ENCODE measurements at regions not wholly inside any gene's neighbourhood (a gene's known extent, or its start where the extent isn't known, plus 50 kb on each side); places are given as distances from the start of the nearest gene placed in this dataset.

DNA sequence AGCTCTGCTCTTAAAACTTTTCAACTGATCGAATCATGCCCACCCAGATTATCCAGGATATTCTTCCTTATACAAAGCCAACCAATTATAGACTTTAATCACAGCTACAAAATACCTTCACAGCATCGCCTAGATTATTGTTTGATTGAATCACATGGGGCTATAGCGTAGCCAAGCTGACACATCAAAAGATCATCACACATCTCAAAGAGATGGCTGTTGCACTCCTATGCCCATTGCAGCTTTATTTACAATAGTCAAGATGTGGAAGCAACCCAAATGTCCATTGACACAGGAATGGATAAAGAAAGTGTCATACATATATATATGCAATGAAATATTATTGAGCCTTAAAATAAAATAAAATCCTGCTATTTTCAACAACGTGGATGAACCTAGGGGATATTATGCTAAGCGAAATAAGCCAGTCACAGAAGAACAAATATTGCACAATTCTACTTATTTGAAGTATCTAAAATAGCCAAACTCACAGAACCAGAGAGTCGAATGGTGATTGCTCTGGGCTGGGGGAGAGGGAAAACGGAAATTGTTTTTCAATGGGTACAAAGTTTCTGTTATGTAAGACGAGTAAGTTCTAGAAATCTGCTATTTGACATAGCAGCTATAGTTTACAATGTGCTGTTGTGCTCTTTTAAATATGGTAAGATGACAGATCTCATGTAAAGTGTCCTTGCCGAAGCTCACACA lies 60.9 kb upstream of the ERCC4 start (continued):
- TF ChIP-seq MZF1 (CRISPR knock-in tag; IDR thresholded peaks at IDR 0.05; ENCODE audit: borderline replicate concordance), result no peak
- TF ChIP-seq ZNF331 (CRISPR knock-in tag; IDR thresholded peaks at IDR 0.05), result 0 out of 2 replicates have a peak, but pooled peaks have one; percentile 25
- TF ChIP-seq, protein P1, sequence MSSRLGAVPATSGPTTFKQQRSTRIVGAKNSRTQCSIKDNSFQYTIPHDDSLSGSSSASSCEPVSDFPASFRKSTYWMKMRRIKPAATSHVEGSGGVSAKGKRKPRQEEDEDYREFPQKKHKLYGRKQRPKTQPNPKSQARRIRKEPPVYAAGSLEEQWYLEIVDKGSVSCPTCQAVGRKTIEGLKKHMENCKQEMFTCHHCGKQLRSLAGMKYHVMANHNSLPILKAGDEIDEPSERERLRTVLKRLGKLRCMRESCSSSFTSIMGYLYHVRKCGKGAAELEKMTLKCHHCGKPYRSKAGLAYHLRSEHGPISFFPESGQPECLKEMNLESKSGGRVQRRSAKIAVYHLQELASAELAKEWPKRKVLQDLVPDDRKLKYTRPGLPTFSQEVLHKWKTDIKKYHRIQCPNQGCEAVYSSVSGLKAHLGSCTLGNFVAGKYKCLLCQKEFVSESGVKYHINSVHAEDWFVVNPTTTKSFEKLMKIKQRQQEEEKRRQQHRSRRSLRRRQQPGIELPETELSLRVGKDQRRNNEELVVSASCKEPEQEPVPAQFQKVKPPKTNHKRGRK (CRISPR knock-in tag; IDR thresholded peaks at IDR 0.05), result no peak
- no peak for TF ChIP-seq ZNF329 (CRISPR knock-in tag; IDR thresholded peaks at IDR 0.05; ENCODE audit: low read depth)
- TF ChIP-seq STAT5B (CRISPR knock-in tag; IDR thresholded peaks at IDR 0.05), result no peak
- TF ChIP-seq, protein P2, sequence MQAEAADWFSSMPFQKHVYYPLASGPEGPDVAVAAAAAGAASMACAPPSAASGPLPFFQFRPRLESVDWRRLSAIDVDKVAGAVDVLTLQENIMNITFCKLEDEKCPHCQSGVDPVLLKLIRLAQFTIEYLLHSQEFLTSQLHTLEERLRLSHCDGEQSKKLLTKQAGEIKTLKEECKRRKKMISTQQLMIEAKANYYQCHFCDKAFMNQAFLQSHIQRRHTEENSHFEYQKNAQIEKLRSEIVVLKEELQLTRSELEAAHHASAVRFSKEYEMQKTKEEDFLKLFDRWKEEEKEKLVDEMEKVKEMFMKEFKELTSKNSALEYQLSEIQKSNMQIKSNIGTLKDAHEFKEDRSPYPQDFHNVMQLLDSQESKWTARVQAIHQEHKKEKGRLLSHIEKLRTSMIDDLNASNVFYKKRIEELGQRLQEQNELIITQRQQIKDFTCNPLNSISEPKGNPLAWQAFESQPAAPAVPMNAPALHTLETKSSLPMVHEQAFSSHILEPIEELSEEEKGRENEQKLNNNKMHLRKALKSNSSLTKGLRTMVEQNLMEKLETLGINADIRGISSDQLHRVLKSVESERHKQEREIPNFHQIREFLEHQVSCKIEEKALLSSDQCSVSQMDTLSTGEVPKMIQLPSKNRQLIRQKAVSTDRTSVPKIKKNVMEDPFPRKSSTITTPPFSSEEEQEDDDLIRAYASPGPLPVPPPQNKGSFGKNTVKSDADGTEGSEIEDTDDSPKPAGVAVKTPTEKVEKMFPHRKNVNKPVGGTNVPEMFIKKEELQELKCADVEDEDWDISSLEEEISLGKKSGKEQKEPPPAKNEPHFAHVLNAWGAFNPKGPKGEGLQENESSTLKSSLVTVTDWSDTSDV (CRISPR knock-in tag; IDR thresholded peaks at IDR 0.05), result no peak
- TF ChIP-seq, protein P3, sequence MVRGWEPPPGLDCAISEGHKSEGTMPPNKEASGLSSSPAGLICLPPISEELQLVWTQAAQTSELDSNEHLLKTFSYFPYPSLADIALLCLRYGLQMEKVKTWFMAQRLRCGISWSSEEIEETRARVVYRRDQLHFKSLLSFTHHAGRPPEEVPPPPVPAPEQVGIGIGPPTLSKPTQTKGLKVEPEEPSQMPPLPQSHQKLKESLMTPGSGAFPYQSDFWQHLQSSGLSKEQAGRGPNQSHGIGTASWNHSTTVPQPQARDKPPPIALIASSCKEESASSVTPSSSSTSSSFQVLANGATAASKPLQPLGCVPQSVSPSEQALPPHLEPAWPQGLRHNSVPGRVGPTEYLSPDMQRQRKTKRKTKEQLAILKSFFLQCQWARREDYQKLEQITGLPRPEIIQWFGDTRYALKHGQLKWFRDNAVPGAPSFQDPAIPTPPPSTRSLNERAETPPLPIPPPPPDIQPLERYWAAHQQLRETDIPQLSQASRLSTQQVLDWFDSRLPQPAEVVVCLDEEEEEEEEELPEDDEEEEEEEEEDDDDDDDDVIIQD (CRISPR knock-in tag; IDR thresholded peaks at IDR 0.05; ENCODE audit: low read depth), result peak; percentile 86; the same call in 1 of the 2 replicates
- peak; percentile 44; the same call in 1 of the 2 replicates for TF ChIP-seq BCL6 (CRISPR knock-in tag; IDR thresholded peaks at IDR 0.05)
- no peak for TF ChIP-seq ZFYVE20 (CRISPR knock-in tag; IDR thresholded peaks at IDR 0.05; ENCODE audit: borderline replicate concordance, low read depth)
- TF ChIP-seq CEBPB (IDR thresholded peaks at IDR 0.05; ENCODE audit: borderline replicate concordance, low read depth, low read length), result peak; percentile 90
- TF ChIP-seq ZNF337 (CRISPR knock-in tag; IDR thresholded peaks at IDR 0.05; ENCODE audit: borderline replicate concordance, low read depth), result no peak
- TF ChIP-seq, protein P4, sequence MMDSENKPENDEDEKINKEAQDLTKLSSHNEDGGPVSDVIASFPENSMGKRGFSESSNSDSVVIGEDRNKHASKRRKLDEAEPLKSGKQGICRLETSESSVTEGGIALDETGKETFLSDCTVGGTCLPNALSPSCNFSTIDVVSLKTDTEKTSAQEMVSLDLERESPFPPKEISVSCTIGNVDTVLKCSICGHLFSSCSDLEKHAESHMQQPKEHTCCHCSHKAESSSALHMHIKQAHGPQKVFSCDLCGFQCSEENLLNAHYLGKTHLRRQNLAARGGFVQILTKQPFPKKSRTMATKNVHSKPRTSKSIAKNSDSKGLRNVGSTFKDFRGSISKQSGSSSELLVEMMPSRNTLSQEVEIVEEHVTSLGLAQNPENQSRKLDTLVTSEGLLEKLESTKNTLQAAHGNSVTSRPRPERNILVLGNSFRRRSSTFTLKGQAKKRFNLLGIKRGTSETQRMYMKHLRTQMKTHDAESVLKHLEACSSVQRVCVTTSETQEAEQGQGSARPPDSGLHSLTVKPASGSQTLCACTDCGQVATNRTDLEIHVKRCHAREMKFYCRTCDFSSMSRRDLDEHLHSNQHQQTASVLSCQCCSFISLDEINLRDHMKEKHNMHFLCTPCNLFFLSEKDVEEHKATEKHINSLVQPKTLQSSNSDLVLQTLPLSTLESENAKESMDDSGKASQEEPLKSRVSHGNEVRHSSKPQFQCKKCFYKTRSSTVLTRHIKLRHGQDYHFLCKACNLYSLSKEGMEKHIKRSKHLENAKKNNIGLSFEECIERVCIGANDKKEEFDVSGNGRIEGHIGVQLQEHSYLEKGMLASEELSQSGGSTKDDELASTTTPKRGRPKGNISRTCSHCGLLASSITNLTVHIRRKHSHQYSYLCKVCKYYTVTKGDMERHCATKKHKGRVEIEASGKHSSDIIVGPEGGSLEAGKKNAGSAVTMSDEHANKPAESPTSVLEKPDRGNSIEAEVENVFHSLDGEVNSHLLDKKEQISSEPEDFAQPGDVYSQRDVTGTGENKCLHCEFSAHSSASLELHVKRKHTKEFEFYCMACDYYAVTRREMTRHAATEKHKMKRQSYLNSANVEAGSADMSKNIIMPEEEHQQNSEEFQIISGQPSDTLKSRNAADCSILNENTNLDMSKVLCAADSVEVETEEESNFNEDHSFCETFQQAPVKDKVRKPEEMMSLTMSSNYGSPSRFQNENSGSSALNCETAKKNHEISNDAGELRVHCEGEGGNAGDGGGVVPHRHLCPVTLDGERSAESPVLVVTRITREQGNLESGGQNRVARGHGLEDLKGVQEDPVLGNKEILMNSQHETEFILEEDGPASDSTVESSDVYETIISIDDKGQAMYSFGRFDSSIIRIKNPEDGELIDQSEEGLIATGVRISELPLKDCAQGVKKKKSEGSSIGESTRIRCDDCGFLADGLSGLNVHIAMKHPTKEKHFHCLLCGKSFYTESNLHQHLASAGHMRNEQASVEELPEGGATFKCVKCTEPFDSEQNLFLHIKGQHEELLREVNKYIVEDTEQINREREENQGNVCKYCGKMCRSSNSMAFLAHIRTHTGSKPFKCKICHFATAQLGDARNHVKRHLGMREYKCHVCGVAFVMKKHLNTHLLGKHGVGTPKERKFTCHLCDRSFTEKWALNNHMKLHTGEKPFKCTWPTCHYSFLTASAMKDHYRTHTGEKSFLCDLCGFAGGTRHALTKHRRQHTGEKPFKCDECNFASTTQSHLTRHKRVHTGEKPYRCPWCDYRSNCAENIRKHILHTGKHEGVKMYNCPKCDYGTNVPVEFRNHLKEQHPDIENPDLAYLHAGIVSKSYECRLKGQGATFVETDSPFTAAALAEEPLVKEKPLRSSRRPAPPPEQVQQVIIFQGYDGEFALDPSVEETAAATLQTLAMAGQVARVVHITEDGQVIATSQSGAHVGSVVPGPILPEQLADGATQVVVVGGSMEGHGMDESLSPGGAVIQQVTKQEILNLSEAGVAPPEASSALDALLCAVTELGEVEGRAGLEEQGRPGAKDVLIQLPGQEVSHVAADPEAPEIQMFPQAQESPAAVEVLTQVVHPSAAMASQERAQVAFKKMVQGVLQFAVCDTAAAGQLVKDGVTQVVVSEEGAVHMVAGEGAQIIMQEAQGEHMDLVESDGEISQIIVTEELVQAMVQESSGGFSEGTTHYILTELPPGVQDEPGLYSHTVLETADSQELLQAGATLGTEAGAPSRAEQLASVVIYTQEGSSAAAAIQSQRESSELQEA (CRISPR knock-in tag; IDR thresholded peaks at IDR 0.05; ENCODE audit: not compliant biosample characterization), result no peak
- TF ChIP-seq ZNF549 (CRISPR knock-in tag; IDR thresholded peaks at IDR 0.05), result no peak
